NCI-H2107 treated with DMSO at 0.1 percent for 48 hours (cell line): ENCODE measurements at regions not wholly inside any gene's neighbourhood (a gene's known extent, or its start where the extent isn't known, plus 50 kb on each side); places are given as distances from the start of the nearest gene placed in this dataset.
"Not testable (repeated sequence)": the region's sequence is repeated elsewhere in the genome, so short reads cannot be mapped to it uniquely, and the experiment has no call there.

Experiments used
- DNase-seq: peaks from one replicate; lab custom pipeline; 2025; ENCODE audit not compliant: unreplicated experiment; lab: John Stamatoyannopoulos, UW

DNA sequence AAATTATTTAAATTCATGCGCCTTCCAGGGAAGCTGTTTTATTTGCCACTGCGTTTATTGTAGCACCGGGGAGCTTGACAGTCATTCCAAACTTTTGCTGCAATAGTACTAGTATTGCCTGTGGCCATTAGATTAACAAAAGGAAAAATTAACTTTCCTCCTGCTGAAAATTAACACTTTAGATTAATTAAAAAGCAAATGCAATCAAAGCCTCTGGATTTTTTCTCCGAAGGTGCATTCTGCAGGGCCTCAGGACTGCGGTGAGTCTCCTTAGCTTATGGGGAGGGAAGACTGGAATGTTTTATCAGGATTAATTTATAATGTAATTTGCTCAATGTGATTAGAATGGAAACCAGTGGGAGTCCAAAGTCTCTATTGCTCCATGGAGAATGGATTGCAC is 456.4 kb upstream of the CFAP20DC start:
- DNase-seq, result no peak

DNA sequence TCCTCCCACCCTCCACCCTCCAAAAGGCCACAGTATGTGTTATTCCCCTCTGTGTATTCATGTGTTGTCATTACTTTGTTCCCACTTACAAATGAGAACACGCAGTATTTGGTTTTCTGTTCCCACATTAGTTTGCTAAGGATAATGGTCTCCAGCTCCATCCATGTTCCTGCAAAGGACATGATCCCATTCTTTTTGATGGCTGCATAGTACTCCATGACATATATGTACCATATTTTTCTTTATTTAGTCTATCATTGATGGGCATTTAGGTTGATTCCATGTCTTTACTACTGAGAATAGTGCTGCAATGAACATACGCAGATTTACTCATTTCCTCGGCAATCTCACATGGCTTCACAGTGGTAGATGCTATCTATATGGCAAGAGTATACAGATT is 453.6 kb upstream of the CFAP20DC start:
- no peak for DNase-seq

DNA sequence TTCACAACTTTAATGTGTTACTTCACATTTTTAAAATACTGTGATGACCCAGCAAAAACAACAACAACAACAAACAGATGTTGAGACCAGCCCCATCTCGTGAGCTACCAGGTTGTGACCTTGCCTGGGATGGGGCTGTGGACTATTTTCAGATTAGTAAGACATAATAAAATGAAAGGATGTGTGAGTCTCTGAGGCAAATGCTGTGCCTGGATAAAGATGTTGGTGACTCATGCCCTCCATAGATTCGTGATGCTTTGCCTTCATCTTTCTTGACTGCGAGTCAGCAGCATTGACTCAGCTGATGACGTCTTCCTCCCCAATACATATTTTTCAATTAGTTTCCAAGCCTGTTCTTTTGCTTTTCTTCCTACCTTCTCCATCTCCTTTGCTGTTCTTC is 453.0 kb upstream of the CFAP20DC start:
- no peak for DNase-seq

DNA sequence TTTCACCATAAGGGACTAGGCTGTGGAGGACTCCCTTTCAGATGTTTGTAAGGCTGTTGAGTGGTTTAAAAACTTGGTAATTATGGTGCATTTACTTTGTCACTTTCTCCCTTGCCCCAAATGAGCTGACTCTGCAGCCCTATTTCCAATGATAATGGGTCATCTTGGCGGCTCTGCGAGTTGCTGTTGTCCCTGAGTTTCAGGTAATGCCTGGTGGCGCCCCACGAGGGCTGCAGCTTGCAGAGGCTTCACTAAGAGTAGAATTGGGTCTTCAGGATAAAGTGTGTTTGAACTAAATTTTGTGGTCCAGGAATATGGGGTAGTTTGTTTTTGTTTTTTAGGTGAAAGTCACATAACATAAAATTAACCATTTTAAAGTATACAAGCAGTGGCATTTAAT is 450.1 kb upstream of the CFAP20DC start:
- DNase-seq, result no peak

DNA sequence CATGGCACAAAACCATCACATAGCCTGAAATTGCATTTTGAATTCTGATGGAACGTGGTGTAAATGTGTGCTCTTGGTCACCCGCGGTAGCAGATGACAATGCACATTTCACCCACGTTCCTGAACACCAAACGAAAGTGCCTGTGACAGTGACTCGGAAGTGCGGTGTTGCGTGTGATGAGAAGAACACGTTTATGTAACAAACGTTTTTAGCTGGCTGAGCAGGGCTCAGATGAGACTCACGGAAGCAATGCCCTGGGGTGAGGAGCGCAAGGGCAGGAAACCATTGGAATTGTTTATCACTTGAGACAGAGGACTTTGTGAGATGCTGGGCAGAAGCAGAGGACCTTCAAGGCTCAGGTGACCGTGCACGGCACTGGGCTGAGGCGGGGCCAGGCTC is 449.2 kb upstream of the CFAP20DC start:
- no peak for DNase-seq

DNA sequence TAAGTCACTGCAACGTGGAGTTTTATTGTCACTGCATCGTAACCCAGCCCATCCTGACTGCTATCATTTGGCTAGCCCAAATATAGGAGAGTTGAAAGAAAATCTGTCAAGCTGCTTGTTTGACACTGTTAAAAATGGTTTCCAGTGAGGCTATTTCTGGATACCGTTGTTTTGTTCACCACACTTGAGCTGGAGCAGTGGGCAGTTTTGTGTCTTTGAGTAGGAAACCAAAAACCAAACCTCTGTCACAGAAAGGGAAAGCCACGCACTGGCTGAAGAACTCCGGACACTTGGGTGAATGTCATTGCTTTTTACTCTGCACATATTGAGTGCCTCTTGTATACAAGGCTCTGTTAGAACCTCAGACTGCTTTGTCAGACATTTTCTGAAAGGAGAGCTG is 446.4 kb upstream of the CFAP20DC start:
- no peak for DNase-seq

DNA sequence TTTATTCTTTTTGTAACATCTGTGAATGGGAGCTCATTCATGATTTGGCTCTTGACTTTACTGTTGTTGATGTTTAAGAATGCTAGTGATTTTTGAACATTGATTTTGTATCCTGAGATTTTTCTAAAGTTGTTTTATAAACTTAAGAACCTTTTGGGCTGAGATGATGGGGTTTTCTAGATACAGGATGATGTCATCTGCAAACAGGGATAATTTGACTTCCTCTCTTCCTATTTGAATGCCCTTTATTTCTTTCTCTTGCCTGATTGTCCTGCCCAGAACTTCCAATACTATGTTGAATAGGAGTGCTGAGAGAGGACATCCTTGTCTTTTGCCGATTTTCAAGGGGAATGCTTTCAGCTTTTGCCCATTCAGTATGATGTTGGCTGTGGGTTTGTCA is 445.1 kb upstream of the CFAP20DC start:
- not testable (repeated sequence) for DNase-seq

DNA sequence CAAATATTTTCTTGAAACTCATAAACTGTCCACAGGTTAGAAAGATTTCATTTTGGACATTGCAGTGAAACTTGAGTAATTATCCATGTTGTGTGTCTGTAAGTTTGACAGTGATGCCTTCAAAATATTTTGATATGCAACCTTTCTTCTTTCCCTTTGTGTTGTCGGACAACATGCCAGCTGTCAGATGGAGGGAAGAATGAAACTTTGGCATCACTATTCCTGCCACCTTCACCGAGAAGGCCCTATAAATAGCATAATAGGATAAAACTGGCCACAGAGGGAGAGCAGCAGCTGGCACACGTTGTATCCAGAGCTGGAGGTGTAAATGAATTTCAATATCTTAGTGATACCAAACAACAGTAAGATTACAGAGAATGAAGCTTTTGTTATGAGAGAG is 436.7 kb upstream of the CFAP20DC start:
- peak; percentile 39 for DNase-seq

DNA sequence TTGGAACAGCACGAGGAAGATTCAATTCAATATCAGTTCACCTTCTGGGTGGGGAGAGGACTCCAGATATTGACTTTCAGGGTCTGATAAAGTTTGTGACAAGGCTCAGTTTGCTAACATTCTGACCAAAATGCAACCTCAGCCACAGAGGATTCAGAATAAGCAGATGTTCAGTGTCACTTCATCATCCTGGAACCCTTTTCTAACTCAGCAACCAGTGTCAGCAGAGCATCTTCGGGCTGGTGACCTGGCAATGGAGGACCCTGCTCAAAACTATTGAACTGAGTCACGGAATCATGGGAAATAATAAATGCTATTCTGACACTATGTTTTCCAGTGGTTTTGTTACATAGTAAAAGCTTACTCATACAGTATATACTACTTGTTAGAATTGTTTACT is 433.4 kb upstream of the CFAP20DC start:
- DNase-seq, result no peak

DNA sequence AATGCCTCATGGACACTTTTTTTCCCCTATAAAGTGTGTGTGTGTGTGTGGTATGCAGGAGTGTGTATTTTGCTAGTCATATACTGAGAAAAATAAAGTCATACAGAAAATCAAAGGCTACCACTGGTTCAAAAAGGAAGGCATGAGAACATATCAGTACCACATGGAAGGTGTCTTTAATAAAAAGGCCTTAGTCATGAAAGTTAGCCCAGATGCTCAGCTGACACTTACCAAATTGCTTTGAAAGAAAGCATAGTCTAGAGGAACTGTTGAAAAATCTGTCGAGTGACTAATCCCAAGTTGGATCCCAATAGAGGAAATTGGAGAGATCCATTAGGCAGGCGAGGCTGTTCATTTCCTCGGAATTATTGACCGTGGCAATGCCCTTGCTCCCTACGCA is 432.9 kb upstream of the CFAP20DC start:
- no peak for DNase-seq

DNA sequence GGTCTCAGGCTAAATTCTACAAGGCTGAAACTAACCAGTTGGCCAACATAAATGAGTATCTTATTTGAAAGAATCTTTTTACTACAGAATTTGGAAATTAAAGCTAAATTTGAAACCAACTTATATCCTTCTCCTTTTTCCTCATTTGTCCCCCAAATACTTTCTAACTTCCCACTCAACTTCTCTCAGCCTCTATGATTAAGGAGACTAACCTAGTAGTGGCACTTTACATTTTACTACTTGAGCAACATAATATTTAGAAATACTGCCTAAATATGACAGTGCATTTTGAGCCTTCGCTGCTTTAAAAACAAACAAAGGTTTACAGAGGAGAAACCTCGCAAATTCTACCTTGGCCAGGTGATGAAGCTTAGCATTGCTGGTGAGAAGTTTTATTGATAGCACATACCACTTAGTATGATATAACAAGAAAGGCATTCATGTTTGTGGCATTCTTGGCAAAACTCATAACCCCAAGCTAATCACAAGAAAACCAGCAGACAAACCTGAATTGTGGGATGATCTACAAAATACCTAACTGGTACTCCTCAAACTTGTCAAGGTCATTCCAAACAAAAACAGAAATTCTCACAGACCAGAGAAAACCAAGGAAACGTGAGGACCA is 432.1 kb upstream of the CFAP20DC start:
- DNase-seq, result no peak

DNA sequence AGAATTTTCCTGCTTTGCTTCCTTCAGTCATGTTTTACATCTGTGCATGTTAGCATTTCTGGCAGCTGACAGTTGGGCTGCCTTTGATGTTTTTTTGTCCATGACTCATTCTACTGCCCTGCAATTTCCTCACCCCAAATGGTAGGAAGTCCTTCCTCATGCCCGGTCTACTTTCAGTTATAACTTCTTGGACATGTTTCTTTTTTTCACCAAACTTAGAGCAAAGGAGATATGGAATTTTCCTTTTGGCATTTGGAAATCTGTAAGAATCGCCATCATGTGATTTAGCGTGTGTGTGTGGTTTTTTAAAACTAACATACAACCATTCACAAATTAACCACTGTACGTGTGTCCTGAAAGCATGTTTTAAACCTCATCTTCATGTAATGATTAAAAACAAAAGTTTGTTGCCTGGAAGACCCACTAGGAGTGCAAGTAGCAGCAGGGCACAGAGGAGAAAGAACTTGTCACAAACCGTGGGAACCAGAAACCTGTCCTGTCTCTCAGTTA is 430.7 kb upstream of the CFAP20DC start:
- no peak for DNase-seq

DNA sequence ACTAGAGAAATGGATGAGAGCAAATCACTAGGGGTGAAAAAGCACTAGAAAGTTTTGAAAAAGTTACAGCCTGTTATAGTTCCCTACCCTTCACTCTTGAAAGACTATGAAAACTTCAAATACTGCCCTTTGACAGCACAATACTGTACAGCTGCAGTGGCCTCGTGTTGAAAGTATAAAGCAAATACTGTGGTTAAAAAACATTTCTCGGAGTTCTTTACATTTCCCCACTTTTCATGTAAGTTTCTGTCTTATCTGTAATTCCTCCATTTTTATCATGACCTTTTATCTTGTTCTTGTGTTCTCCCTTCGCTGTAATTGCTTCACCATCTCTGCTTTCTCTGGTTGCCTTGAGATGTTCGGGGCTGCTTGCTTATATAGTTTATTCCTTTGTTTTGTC is 423.8 kb upstream of the CFAP20DC start:
- DNase-seq, result no peak

DNA sequence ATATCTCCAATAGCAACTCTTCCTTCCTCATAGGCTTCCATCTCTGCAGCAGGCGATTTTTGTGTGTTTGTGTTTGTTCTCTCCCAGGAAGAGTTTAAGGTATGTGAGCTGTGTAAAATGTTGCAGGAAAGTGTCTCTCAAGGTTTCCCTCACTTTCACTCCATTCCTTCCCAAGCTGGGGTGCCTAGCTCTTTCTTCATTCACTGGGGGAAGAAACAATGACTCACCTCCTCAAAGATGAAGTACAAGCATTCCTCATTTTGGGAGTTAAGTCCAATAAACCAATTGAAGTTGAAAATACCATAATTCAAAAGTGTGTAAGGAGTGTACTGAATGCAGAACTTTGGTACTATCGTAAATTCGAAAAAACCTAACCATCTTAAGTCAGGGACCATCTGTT is 422.7 kb upstream of the CFAP20DC start:
- no peak for DNase-seq

DNA sequence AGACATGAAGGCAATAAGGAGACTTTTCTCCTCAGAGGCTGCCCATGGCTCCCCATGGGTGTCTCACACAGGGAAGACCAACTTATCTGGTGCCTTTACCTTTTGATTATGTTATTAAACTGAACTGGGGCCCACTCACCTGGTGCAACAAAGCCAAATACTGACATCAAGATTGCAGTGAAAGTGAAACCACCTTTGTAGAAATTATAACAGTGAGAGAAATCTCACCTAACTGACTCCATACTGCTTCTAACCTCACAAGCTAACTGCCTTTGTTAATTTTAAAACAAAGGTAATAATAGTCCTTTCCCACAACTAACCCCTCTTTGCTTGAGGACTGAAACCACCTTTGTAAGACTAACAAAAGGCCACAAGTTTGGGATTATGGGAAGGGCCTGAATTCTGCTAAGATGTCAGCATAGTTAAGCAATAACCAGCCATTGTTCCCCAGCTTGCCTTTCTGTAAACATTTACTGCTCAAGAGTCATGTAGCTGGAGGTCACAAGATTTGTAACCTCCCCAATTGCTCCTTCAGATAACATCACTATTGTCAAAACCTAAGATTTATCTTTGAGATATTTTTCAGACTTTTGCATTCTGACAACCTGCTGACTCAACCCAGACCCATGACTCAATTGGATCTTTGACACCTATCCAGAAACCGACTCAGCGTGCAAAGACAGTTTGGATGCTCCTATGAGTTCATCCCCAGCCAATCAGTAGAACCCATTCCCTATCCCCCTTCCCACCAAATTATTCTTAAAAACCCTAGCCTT is 420.3 kb upstream of the CFAP20DC start:
- no peak for DNase-seq

DNA sequence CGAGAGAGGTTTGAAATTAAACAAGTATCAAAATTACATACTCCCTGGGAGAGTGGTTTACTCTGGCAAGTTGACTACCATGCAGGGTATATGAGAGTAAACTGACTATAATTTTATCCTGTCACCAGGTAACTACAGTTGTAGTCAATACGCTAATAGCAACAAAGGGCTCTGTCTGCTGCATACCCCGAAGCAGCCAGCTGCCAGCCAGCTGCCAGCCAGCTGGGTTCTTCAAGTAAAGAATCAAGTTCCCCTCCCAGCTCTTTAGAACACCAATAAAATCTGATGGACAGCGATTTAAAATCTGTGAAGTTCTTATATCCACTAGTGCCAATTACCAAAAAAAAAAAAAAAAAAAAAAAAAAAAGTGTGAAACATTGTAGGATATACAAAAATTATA is 417.7 kb upstream of the CFAP20DC start:
- no peak for DNase-seq

DNA sequence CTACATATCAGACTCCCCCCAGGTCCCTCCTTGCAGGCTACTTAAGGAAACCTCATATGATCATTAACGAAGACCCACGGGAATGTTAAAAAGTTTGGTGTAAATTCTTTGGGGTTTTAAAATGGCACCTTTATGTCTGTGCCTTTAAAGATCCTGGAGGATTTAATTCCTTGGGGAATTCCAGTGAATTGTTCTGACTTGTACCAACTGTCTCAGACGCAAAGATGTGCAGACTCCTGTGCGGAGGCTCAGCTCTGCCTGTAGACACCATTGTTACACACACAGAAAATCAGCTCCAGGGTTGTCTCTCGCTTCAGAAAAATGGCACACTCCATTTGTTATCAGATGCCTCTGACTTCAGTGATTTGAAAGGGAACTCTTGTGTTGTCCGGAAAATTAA is 414.4 kb upstream of the CFAP20DC start:
- DNase-seq, result no peak

DNA sequence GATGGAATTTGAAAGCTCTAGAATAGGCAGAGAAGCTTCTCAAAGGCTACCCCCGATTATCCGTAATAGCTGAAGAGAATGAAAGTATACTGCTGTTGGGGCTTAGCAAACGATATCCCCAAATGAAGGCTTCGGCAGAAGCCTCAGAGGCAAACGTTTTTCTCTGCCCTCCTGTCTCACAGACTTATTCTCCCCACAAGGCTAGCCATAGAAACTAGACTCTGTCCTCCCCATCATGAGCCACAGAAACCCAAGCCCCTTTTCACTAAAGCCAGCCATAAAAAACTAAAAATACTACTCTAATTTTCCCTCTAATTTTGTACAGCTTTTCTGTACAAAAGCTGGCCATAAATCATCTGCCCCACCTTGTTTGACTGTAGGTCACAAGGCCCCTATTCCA is 413.4 kb upstream of the CFAP20DC start:
- DNase-seq, result no peak

DNA sequence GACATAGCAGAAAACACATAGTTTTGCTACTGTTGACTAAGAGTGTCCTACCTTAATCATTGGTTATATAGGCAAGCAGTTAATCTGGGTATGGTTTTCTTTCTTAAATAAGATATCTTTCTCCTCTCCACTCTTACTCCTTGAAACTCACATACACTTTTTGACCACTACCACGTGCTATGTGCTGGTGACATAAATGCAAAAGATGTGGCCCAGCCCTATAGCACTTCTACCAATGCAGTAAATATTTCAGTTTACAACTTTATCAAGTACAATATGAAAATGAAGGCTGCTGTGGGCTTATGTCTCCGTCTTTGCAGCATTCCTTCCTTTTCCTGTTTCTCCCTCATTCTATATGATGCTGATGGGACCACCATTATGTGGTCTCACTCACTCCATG is 410.2 kb upstream of the CFAP20DC start:
- no peak for DNase-seq

DNA sequence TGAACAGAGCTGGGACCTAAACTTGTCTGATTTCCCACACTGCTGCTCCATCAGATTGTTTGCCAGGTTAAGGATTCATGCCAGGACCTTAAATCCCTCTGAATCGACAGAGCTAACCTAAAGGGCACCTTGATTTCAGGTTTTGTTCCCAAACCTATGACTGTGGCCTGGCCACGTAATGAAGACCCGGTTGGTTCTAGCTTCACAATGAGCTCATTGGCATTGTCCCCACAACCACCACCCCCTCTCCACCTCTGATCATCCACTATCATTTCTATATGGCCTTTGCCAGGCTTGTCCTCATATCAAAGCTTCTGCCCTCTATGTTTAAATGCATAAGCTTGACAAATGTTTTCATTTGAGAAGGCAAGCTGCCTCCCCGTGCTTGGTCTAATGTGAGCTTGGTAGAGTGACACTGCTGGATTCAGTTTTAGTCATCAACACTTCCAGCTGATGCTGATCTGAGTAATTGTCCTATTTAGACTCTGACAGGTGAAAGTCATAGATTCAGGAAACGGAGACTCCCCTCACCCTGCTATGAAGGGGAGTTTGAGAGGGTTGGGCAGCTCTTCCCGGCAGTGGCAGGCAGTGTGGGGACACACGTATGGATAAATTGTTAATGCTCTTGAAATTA is 407.1 kb upstream of the CFAP20DC start:
- DNase-seq, result no peak

DNA sequence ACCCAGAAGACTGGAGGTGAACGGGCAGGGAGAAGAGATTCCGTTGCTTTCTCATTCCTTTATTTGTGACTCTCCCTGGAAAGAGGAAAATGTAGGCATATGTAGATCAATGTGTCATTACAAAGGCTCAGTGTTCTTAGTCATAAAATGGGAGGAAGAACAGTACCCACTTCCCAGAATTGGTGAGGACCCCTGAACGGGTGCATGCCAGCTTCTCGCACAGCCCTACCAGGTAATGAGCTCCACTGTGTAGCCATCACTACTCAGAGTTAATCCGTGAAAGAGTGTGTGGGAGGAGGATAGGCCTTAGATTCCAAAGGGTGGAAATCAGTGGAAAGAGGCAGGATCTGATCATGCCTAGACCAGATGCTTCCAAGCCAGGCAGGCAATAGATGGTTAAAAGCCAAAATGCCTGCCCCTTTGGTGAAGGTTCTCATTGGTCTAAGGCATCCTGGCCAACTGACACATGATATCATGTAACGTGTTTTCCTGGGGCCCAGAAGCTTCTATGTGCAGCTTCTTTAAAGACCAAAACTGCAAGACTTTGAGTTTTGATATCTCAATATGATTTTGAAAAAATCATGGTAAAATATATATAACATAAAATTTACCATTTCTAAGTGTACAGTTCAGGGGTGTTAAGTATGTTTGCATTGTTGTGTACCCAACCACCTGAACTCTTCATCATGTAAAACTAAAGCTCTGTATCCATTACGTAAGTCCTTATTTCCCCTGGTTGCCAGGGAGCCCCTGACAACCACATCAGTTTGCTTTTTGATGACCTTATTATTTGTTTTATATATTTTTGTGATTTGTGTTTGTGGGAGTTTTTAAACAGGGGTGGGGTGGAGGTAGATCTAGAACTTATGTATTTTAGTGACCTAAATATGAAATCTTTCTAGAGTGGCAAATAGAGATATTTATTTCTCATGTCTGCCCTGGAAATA is 402.2 kb upstream of the CFAP20DC start:
- no peak for DNase-seq
